AG04450 (cell line): ENCODE measurements at regions not wholly inside any gene's neighbourhood (a gene's known extent, or its start where the extent isn't known, plus 50 kb on each side); places are given as distances from the start of the nearest gene placed in this dataset.

Experiments
- CTCF ChIA-PET: fragments of 300-600, 350-600 bp; formaldehyde crosslinking; extraction: SDS; loops from one replicate; lab custom pipeline; 2022; ENCODE audit warnings: antibody characterized with exemption, inconsistent platforms; lab: Charles Lee
- POLR2A ChIA-PET: fragments of 350-600 bp; formaldehyde crosslinking; extraction: SDS; loops from one replicate; lab custom pipeline; 2021; ENCODE audit warnings: antibody characterized with exemption, inconsistent platforms; lab: Yijun Ruan, JAX
- DNase-seq: peaks from one replicate; pipeline ENCODE4 v3.0.0-alpha.2; 2011; ENCODE audit warnings: low read depth, low spot score
- H3K27ac ChIP-seq: one replicate; pipeline ENCODE4 v1.5.1; 2012; ENCODE audit warnings: low read depth, low read length, control low read depth
- H3K27me3 ChIP-seq: one replicate; pipeline ENCODE4 v1.6.0; 2012; ENCODE audit warnings: low read length; ENCODE audit not compliant: control insufficient read depth, insufficient read depth
- H3K4me3 ChIP-seq: 2 replicates; pipeline ENCODE4 v1.5.1; 2011; ENCODE audit warnings: mild to moderate bottlenecking, low read depth, low read length, control low read depth
- H3K9me3 ChIP-seq: 2 replicates; pipeline ENCODE4 v1.5.1; 2012; ENCODE audit warnings: low read length; ENCODE audit not compliant: control insufficient read depth, insufficient read depth
- TF ChIP-seq, protein P1 (sequence below): IDR thresholded peaks from 2 replicates; pipeline ENCODE4 v1.5.1; 2011; ENCODE audit warnings: low read depth, low read length, control low read depth, inconsistent platforms

DNA sequence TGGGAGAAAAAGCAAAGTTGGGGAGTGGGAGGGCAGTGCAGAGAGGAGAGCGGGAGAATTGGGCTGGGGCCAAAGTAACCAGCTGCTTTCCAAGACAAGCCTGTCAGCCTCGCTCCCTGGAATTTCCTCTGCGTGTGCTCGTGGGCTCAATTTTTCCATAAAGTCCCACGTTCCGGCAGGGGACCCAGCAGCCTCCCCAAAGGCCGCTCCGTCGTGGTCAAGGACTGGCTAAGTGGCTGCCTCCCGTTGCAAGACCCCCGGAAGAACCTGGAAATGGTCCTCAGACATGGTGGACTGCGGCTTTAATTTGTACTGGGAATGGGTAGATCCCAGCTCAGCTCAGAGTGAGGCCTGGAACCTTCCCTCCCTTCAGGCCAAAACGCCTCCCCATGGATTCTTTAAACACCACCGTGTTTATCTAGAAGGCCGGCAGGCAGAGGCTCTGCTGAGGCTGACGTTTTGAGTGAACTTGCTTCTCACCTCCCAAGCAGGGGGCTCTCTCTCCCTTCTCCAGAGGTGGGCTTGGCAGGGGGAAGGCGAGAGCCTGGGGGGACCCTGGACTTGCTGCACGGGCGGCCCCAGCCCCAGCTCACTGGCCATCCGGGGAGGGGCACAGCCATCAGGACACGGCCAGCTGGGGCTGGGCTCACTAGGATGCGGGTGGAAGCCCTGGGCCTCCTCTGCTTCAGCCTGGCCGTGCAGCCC, 190.0 kb downstream of the C16orf95 start:
- TF ChIP-seq, protein P1, sequence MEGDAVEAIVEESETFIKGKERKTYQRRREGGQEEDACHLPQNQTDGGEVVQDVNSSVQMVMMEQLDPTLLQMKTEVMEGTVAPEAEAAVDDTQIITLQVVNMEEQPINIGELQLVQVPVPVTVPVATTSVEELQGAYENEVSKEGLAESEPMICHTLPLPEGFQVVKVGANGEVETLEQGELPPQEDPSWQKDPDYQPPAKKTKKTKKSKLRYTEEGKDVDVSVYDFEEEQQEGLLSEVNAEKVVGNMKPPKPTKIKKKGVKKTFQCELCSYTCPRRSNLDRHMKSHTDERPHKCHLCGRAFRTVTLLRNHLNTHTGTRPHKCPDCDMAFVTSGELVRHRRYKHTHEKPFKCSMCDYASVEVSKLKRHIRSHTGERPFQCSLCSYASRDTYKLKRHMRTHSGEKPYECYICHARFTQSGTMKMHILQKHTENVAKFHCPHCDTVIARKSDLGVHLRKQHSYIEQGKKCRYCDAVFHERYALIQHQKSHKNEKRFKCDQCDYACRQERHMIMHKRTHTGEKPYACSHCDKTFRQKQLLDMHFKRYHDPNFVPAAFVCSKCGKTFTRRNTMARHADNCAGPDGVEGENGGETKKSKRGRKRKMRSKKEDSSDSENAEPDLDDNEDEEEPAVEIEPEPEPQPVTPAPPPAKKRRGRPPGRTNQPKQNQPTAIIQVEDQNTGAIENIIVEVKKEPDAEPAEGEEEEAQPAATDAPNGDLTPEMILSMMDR: no peak
- no peak overlapping the region for H3K4me3 ChIP-seq
- H3K9me3 ChIP-seq: peaks cover 18% of the 10 kb centered on the region
- no peak for DNase-seq
- ChIA-PET CTCF (interaction anchor here (0.7 to 2.6 kb wide), 5 partner anchors 107 to 564 kb away, joined by 3 to 8 read pairs (median 3); no protein-coding TSS in a partner anchor), POLR2A (no interaction called here)
- peaks cover 23% of the 10 kb centered on the region for H3K27me3 ChIP-seq
- H3K27ac ChIP-seq: peak overlapping the region; percentile 80

GRCh38 chr16:87127766-87128147, 189.4 kb downstream of the C16orf95 start:
- H3K9me3 ChIP-seq: peaks cover 18% of the 10 kb centered on the region
- no peak overlapping the region for H3K4me3 ChIP-seq
- no peak overlapping the region for H3K27ac ChIP-seq
- TF ChIP-seq, protein P1: no peak
- ChIA-PET POLR2A (no interaction called here), CTCF (interaction anchor here (0.7 to 1.7 kb wide), 3 partner anchors 107 to 564 kb away, joined by 3 read pairs; no protein-coding TSS in a partner anchor)
- no peak for DNase-seq
- peaks cover 21% of the 10 kb centered on the region for H3K27me3 ChIP-seq

- H3K4me3 ChIP-seq: no peak overlapping the region
- TF ChIP-seq, protein P1: no peak
- peaks cover 16% of the 10 kb centered on the region for H3K9me3 ChIP-seq
- ChIA-PET POLR2A (interaction anchor here (0.6 kb wide), 1 partner anchor 127 kb away, joined by 3 read pairs; no protein-coding TSS in a partner anchor), CTCF (no interaction called here)
- H3K27ac ChIP-seq: no peak overlapping the region
- no peak for DNase-seq
- peaks cover 32% of the 10 kb centered on the region for H3K27me3 ChIP-seq
These were observed 187.4 kb downstream of the C16orf95 start for GRCh38 chr16:87129771-87130170.

DNA sequence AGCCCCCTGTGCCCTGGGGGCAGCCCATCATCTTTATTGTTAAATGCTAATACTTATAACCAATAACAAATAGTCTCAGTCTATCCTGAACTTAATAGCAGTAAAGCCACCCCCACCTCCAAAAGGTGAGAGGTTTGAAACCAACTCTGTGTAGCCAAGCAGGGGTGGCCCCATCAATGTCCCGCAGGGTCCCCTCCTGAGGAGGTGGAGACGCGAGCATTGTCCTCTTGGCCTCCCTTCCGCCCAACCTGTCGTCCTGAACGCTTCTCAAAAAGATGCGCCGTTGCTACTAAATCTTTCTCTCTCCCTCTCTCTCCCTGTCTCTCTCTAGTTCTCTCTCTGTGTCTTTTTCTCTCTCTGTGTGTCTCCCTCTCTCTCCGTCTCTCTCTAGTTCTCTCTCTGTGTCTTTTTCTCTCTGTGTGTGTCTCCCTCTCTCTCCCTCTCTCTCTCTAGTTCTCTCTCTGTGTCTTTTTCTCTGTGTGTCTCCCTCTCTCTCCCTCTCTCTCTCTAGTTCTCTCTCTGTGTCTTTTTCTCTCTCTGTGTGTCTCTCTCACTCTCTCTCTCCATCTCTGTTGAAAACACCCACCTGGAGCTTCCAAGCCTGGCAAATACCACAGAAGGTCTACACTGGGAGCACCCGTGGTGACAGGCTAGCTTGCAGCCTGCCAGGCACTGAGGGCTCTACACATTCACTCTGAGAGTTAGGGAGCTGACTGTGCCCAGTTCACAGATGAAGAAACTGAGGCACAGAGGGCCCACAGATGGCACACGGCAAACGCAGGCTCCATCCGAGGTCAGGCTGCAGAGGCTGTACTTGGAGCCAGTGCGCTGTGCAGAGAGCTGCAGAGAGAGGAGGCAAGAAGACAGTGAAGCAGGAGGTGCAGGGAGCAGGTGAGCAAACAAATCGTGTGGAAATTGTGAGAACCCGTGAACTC, 185.9 kb downstream of the C16orf95 start:
- peaks cover 16% of the 10 kb centered on the region for H3K9me3 ChIP-seq
- TF ChIP-seq, protein P1: no peak
- H3K4me3 ChIP-seq: no peak overlapping the region
- POLR2A ChIA-PET: interaction anchor here (0.6 kb wide), 1 partner anchor 556 kb away, joined by 7 read pairs; no protein-coding TSS in a partner anchor
- H3K27me3 ChIP-seq: peaks cover 28% of the 10 kb centered on the region
- CTCF ChIA-PET: no interaction called here
- no peak for DNase-seq
- no peak overlapping the region for H3K27ac ChIP-seq
